GM12865 (cell line): ENCODE measurements at regions not wholly inside any gene's neighbourhood (a gene's known extent, or its start where the extent isn't known, plus 50 kb on each side); places are given as distances from the start of the nearest gene placed in this dataset.

Source experiments
- DNase-seq: peaks from one replicate; pipeline ENCODE4 v3.0.0; 2010; ENCODE audit warnings: low read depth
- H3K4me3 ChIP-seq: 2 replicates; pipeline ENCODE4 v1.5.1; 2011; ENCODE audit warnings: mild to moderate bottlenecking, low read depth, low read length, control low read depth
- CTCF ChIP-seq: IDR thresholded peaks from 2 replicates; pipeline ENCODE4 v1.5.1; 2011; ENCODE audit warnings: low read length, control low read depth, low read depth, inconsistent platforms; ENCODE audit not compliant: insufficient read depth; ENCODE audit errors: missing control alignments

- TF ChIP-seq CTCF = no peak
- no peak overlapping the region for H3K4me3 ChIP-seq
- DNase-seq = no peak
Measured at GRCh38 chr2:6352906-6353515, 512.7 kb downstream of the CMPK2 start.

- H3K4me3 ChIP-seq = no peak overlapping the region
- TF ChIP-seq CTCF = no peak
- DNase-seq = peak; percentile 76
Measured at GRCh38 chr2:6353669-6354068, 512.0 kb downstream of the CMPK2 start.

GRCh38 chr2:6354546-6354945 lies 511.2 kb downstream of the CMPK2 start:
- no peak for TF ChIP-seq CTCF
- no peak overlapping the region for H3K4me3 ChIP-seq
- DNase-seq = no peak

- no peak for DNase-seq
- no peak overlapping the region for H3K4me3 ChIP-seq
- TF ChIP-seq CTCF = peak; percentile 10
Measured at GRCh38 chr2:6355886-6356761, 509.6 kb downstream of the CMPK2 start.

- no peak for DNase-seq
- no peak for TF ChIP-seq CTCF
- H3K4me3 ChIP-seq = no peak overlapping the region
Measured at GRCh38 chr2:6358546-6358945, 507.2 kb downstream of the CMPK2 start.

GRCh38 chr2:6358985-6359384 lies 506.7 kb downstream of the CMPK2 start:
- no peak for DNase-seq
- no peak overlapping the region for H3K4me3 ChIP-seq
- TF ChIP-seq CTCF = no peak

GRCh38 chr2:6359964-6360363 lies 505.7 kb downstream of the CMPK2 start:
- TF ChIP-seq CTCF = no peak
- no peak for DNase-seq
- no peak overlapping the region for H3K4me3 ChIP-seq
